D721Med (cell line): ENCODE measurements at regions not wholly inside any gene's neighbourhood (a gene's known extent, or its start where the extent isn't known, plus 50 kb on each side); places are given as distances from the start of the nearest gene placed in this dataset.

ENCODE experiments used
- DNase-seq: peaks from one replicate; pipeline ENCODE4 v3.0.0; 2011; ENCODE audit warnings: low spot score; ENCODE audit not compliant: insufficient read length
- FAIRE-seq: peaks from 2 replicates; lab custom pipeline; 2011; peaks lifted over from hg19 to GRCh38; lab: Jason Lieb, UNC
- CTCF ChIP-seq: IDR thresholded peaks from 2 replicates; pipeline ENCODE4 v1.5.1; 2012; ENCODE audit warnings: mild to moderate bottlenecking, control low read depth; ENCODE audit not compliant: insufficient read depth; ENCODE audit errors: missing control alignments

GRCh38 chr2:144078802-144079724 is 440.9 kb downstream of the ZEB2 start:
- FAIRE-seq (no peak), DNase-seq (no peak)
- TF ChIP-seq CTCF, result no peak

- TF ChIP-seq CTCF, result no peak
- no peak for FAIRE-seq
- DNase-seq, result no peak
Observed at GRCh38 chr2:144078106-144078505, 441.8 kb downstream of the ZEB2 start.

GRCh38 chr2:144074450-144074849 is 445.5 kb downstream of the ZEB2 start:
- DNase-seq, result no peak
- no peak for FAIRE-seq
- TF ChIP-seq CTCF, result no peak

GRCh38 chr2:144071461-144071860 is 448.5 kb downstream of the ZEB2 start:
- FAIRE-seq (no peak), DNase-seq (no peak)
- TF ChIP-seq CTCF, result no peak

GRCh38 chr2:144067506-144067905 is 452.4 kb downstream of the ZEB2 start:
- DNase-seq, result no peak
- TF ChIP-seq CTCF, result no peak
- no peak for FAIRE-seq

- no peak for TF ChIP-seq CTCF
- DNase-seq (no peak), FAIRE-seq (no peak)
Observed at GRCh38 chr2:144063602-144064001, 456.3 kb downstream of the ZEB2 start.

GRCh38 chr2:144054911-144055310 is 465.0 kb downstream of the ZEB2 start:
- DNase-seq (no peak), FAIRE-seq (no peak)
- TF ChIP-seq CTCF, result no peak
